Thyroid gland (tissue), 4 donors: ENCODE measurements at regions not wholly inside any gene's neighbourhood (a gene's known extent, or its start where the extent isn't known, plus 50 kb on each side); places are given as distances from the start of the nearest gene placed in this dataset.
A peak's percentile ranks its signal among the peaks of the same experiment; 100 is the strongest.

Experiments used
- DNase-seq, 2 donors: peaks; one replicate each; pipeline ENCODE4 v3.0.0-alpha.2; 2019
- H3K27ac ChIP-seq, 3 donors: fragments of 200-600 bp; sonication (generic); 1 replicate in 2 of 3; 2 replicates in 1 of 3; pipeline ENCODE4 v1.5.1; 2016 to 2019; ENCODE audit warnings: mild to moderate bottlenecking in 1 of 3, moderate library complexity in 1 of 3
- H3K27me3 ChIP-seq: fragments of 200-600 bp; sonication (generic); one replicate; pipeline ENCODE4 v1.5.1; 2019
- H3K36me3 ChIP-seq, 2 donors: fragments of 200-600 bp; sonication (generic); one replicate each; pipeline ENCODE4 v1.5.1; 2016 to 2019
- H3K4me1 ChIP-seq, 2 donors: fragments of 200-600 bp; sonication (generic); one replicate each; pipeline ENCODE4 v1.5.1; 2017 to 2019
- H3K4me3 ChIP-seq, 3 donors: fragments of 200-600 bp; sonication (generic); replicated peaks in 1 of 3; 1 replicate in 2 of 3; 2 replicates in 1 of 3; pipeline ENCODE4 v1.5.1; 2016; ENCODE audit warnings: mild to moderate bottlenecking in 1 of 3
- H3K9me3 ChIP-seq: fragments of 200-600 bp; sonication (generic); one replicate; pipeline ENCODE4 v1.5.1; 2017
- POLR2A ChIP-seq, 2 donors: fragments of 450-650 bp; IDR thresholded peaks; one replicate each; pipeline ENCODE4 v1.6.1; 2017; ENCODE audit warnings: antibody characterized with exemption in 2 of 2, mild to moderate bottlenecking in 2 of 2, moderate library complexity in 1 of 2
- WGBS, 2 donors: methylation state at CpG; one replicate each; pipeline ENCODE4 v1.1.5; 2017; 5-methylcytosine and 5-hydroxymethylcytosine counted together
- intact Hi-C: fragments of 100-400 bp; cut with DNase I; formaldehyde crosslinking; loops from one replicate; pipeline ENCODE4 v1.15.1; 2023
- TF ChIP-seq, protein P1 (sequence below), 6 experiments: fragments of 200-600 bp in 3 of 6; fragments of 450-650 bp in 3 of 6; sonication (generic) in 3 of 6; IDR thresholded peaks; one replicate each; pipeline ENCODE4 v1.5.1; 2016 to 2019; ENCODE audit warnings: antibody characterized with exemption in 6 of 6, mild to moderate bottlenecking in 2 of 6, inconsistent platforms in 1 of 6, moderate library complexity in 1 of 6

- Histone ChIP-seq H3K27me3 (no peaks in the 10 kb centered on the region), H3K27ac (peak overlapping the region in 1 of 3 donors; percentile 51), H3K36me3 (no peaks in the 10 kb centered on the region), H3K4me1 (peaks cover 0 to 3% of the 10 kb centered on the region in 2 donors), H3K9me3 (no peaks in the 10 kb centered on the region), H3K4me3 (no peak overlapping the region)
- TF ChIP-seq, protein P1, sequence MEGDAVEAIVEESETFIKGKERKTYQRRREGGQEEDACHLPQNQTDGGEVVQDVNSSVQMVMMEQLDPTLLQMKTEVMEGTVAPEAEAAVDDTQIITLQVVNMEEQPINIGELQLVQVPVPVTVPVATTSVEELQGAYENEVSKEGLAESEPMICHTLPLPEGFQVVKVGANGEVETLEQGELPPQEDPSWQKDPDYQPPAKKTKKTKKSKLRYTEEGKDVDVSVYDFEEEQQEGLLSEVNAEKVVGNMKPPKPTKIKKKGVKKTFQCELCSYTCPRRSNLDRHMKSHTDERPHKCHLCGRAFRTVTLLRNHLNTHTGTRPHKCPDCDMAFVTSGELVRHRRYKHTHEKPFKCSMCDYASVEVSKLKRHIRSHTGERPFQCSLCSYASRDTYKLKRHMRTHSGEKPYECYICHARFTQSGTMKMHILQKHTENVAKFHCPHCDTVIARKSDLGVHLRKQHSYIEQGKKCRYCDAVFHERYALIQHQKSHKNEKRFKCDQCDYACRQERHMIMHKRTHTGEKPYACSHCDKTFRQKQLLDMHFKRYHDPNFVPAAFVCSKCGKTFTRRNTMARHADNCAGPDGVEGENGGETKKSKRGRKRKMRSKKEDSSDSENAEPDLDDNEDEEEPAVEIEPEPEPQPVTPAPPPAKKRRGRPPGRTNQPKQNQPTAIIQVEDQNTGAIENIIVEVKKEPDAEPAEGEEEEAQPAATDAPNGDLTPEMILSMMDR (IDR thresholded peaks at IDR 0.05), result no peak
- peak in 1 of 2 donors; percentile 11 for TF ChIP-seq POLR2A (IDR thresholded peaks at IDR 0.05)
- intact Hi-C loops, result no loop called here
- 37 to 49% methylated on average over 3 of the region's 3 CpGs for WGBS, 2 donors
- no peak for DNase-seq
These were observed 1045.5 kb upstream of the NR2F2 start for GRCh38 chr15:95284933-95285421.

DNA sequence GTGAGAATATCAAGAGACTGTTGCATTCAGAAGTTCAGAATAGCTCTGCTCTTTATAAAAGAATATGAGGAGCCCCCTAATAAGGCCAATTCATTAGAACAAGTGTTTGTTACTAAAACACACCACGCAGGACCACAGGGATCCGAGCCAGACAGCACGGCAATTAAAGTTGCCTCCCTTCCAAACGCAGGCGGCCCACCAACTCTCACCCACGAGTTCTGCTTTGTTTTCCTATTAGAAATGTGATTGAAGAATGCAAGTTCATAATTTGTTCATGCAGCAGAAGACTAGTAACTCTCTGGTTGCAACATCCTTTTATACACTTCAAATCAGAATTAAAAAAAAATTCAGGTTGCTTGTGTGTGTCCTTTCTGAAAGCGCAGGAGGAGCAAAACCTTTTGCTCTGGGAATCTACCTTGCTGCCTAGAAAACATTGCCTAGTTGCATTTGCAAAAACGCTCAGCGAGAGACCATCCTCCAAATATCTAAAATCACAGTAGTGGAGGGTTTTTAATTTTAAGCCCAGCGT lies 1044.1 kb upstream of the NR2F2 start:
- intact Hi-C loops, result no loop called here
- DNase-seq, result no peak
- peak overlapping the region in 2 of 3 donors; percentile 3 to 45 for H3K27ac ChIP-seq
- 56 to 66% methylated on average over 10 of the region's 10 CpGs for WGBS, 2 donors
- peaks cover 0 to 3% of the 10 kb centered on the region in 2 donors for H3K4me1 ChIP-seq
- no peaks in the 10 kb centered on the region for H3K36me3 ChIP-seq
- TF ChIP-seq, protein P1 (IDR thresholded peaks at IDR 0.05), result no peak
- TF ChIP-seq POLR2A (IDR thresholded peaks at IDR 0.05), result no peak
- H3K27me3 ChIP-seq, result no peaks in the 10 kb centered on the region
- no peak overlapping the region for H3K4me3 ChIP-seq
- no peaks in the 10 kb centered on the region for H3K9me3 ChIP-seq

DNA sequence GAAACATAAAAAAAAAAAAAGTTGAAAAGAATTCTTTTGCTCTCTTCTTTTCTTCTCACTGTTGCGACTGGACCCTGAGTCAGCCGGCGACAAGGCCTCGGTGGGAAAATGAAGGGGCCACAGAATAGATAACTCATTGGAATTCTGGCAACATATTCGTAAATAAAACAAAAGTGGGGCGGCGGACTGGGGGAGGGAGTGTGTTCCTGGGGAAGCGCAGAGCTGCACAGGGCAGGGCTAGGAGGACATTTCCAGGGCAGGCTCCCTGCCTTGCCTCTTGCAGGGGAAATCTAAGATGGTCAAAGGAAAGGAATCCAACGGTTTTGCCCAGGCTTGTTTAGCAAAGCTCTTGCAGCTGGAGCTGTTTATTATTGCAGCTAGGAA lies 1042.8 kb upstream of the NR2F2 start:
- no peaks in the 10 kb centered on the region for H3K36me3 ChIP-seq
- H3K27ac ChIP-seq, result peak overlapping the region in 2 of 3 donors; percentile 3 to 34
- TF ChIP-seq, protein P1 (IDR thresholded peaks at IDR 0.05), result no peak
- no peak for TF ChIP-seq POLR2A (IDR thresholded peaks at IDR 0.05)
- no peaks in the 10 kb centered on the region for H3K27me3 ChIP-seq
- no peak overlapping the region for H3K4me3 ChIP-seq
- intact Hi-C loops, result no loop called here
- 71 to 81% methylated on average over 9 of the region's 9 CpGs for WGBS, 2 donors
- no peak for DNase-seq
- no peaks in the 10 kb centered on the region for H3K9me3 ChIP-seq
- H3K4me1 ChIP-seq, result peaks cover 0 to 3% of the 10 kb centered on the region in 2 donors

DNA sequence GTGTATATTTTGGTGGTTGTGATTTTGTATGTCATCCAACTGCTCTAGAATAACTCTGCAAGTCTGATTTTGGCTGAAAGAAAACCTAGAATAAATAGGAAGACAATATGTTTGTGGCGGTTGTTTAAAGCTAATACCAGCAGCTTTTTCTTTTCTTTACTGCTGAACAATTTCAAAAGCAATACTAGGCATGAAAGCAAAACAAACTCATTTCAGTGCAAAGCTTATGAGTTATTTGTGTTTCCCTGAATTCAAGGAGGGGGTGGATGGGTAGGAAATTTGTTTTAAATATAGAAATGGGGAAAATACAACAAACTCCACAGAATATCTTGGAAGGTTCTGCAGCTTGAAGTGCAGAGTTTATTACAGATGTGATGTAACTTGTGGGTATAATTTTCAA lies 1041.9 kb upstream of the NR2F2 start:
- Histone ChIP-seq H3K36me3 (no peaks in the 10 kb centered on the region), H3K4me3 (no peak overlapping the region), H3K4me1 (peaks cover 0 to 3% of the 10 kb centered on the region in 2 donors), H3K27ac (peak overlapping the region in 1 of 3 donors; percentile 49), H3K27me3 (no peaks in the 10 kb centered on the region), H3K9me3 (no peaks in the 10 kb centered on the region)
- 84 to 92% methylated on average over 1 of the region's 1 CpG for WGBS, 2 donors
- DNase-seq, result no peak
- TF ChIP-seq POLR2A (IDR thresholded peaks at IDR 0.05), result no peak
- TF ChIP-seq, protein P1 (IDR thresholded peaks at IDR 0.05), result no peak
- intact Hi-C loops, result no loop called here

- Histone ChIP-seq H3K4me1 (peaks cover 0 to 3% of the 10 kb centered on the region in 2 donors), H3K27ac (no peak overlapping the region), H3K27me3 (no peaks in the 10 kb centered on the region), H3K9me3 (no peaks in the 10 kb centered on the region), H3K36me3 (no peaks in the 10 kb centered on the region), H3K4me3 (no peak overlapping the region)
- 75 to 77% methylated on average over 12 of the region's 12 CpGs for WGBS, 2 donors
- no peak for TF ChIP-seq POLR2A (IDR thresholded peaks at IDR 0.05)
- TF ChIP-seq, protein P1 (IDR thresholded peaks at IDR 0.05), result no peak
- intact Hi-C loops, result no loop called here
- DNase-seq, result no peak
These were observed 1040.1 kb upstream of the NR2F2 start for GRCh38 chr15:95290176-95290974.
